Endothelial cell of umbilical vein (primary cell): ENCODE measurements at regions not wholly inside any gene's neighbourhood (a gene's known extent, or its start where the extent isn't known, plus 50 kb on each side); places are given as distances from the start of the nearest gene placed in this dataset.

Experiments
- BruUV-seq: library from RNA; stranded (reverse); fragments of 400-500 nt; replicated peaks from 2 replicates; lab custom pipeline; 2021; lab: Mats Ljungman, UMichigan
- CTCF ChIA-PET: fragments of 300-600, 350-600 bp; sonication (Branson Sonifier 250); formaldehyde crosslinking; loops from one replicate; lab custom pipeline; 2021; ENCODE audit warnings: antibody characterized with exemption, inconsistent platforms; lab: Charles Lee
- POLR2A ChIA-PET: fragments of 300-600, 350-600 bp; sonication (Branson Sonifier 250); formaldehyde crosslinking; loops from one replicate; lab custom pipeline; 2021; ENCODE audit warnings: antibody characterized with exemption, inconsistent platforms; lab: Charles Lee
- DNase-seq: peaks from one replicate; pipeline ENCODE4 v3.0.0-alpha.2; 2011; ENCODE audit warnings: low read depth, low spot score
- FAIRE-seq: peaks from 2 replicates; lab custom pipeline; 2011; peaks lifted over from hg19 to GRCh38; lab: Jason Lieb, UNC
- H2AFZ ChIP-seq: 2 replicates; pipeline ENCODE4 v1.6.0; 2012; ENCODE audit warnings: low read depth, low read length, control low read depth, inconsistent platforms
- H3K27ac ChIP-seq: 2 replicates; pipeline ENCODE4 v1.5.1; 2011; ENCODE audit warnings: low read depth, mild to moderate bottlenecking, control low read depth, low read length, moderate library complexity; ENCODE audit not compliant: insufficient read depth
- H3K27me3 ChIP-seq, 2 experiments: 2 replicates each; pipeline versions ENCODE4 v1.6.0 to v1.6.1; 2011; ENCODE audit warnings: low read length in 2 of 2, mixed read lengths in 1 of 2; ENCODE audit not compliant: control insufficient read depth in 2 of 2, insufficient read depth in 2 of 2
- H3K36me3 ChIP-seq, 2 experiments: 2 replicates in 1 of 2; 3 replicates in 1 of 2; pipeline ENCODE4 v1.5.1; 2011; ENCODE audit warnings: low read length in 2 of 2, mild to moderate bottlenecking in 1 of 2, moderate library complexity in 1 of 2; ENCODE audit not compliant: control insufficient read depth in 2 of 2, insufficient read depth in 2 of 2; ENCODE audit errors: extremely low read depth in 1 of 2
- H3K4me1 ChIP-seq: 3 replicates; pipeline ENCODE4 v1.5.1; 2011; ENCODE audit warnings: mild to moderate bottlenecking, low read length; ENCODE audit not compliant: control insufficient read depth, insufficient read depth; ENCODE audit errors: extremely low read depth
- H3K4me2 ChIP-seq: 2 replicates; pipeline ENCODE4 v1.6.1; 2011; ENCODE audit warnings: low read length, control low read depth, mixed read lengths; ENCODE audit not compliant: insufficient read depth
- H3K4me3 ChIP-seq, 3 experiments: fragments of 200-600 bp in 1 of 3; sonication (generic), shearing (Covaris generic) in 1 of 3; replicated peaks in 1 of 3; 2 replicates each; pipeline ENCODE4 v1.5.1; 2011 to 2016; ENCODE audit warnings: control low read depth in 3 of 3, low read length in 3 of 3, mild to moderate bottlenecking in 2 of 3, inconsistent platforms in 1 of 3, low read depth in 1 of 3, moderate library complexity in 1 of 3; ENCODE audit not compliant: insufficient read depth in 1 of 3
- H3K79me2 ChIP-seq: 2 replicates; pipeline ENCODE4 v1.6.0; 2012; ENCODE audit warnings: low read length, inconsistent platforms; ENCODE audit not compliant: control insufficient read depth, insufficient read depth
- H3K9ac ChIP-seq: replicated peaks from 2 replicates; pipeline ENCODE3; 2011; ENCODE audit warnings: low read length, control low read depth; ENCODE audit not compliant: insufficient read depth; ENCODE audit errors: extremely low read depth
- H3K9me1 ChIP-seq: replicated peaks from 3 replicates; pipeline ENCODE4 v1.6.0; 2011; ENCODE audit warnings: mild to moderate bottlenecking, low read length; ENCODE audit not compliant: control insufficient read depth, insufficient read depth; ENCODE audit errors: extremely low read depth
- H3K9me3 ChIP-seq: replicated peaks from 2 replicates; pipeline ENCODE4 v1.5.1; 2012; ENCODE audit warnings: low read length, inconsistent platforms; ENCODE audit not compliant: control insufficient read depth, insufficient read depth
- H4K20me1 ChIP-seq: replicated peaks from 2 replicates; pipeline ENCODE3; 2011; ENCODE audit warnings: mild to moderate bottlenecking, low read length; ENCODE audit not compliant: control insufficient read depth, insufficient read depth; ENCODE audit errors: extremely low read depth
- CTCF ChIP-seq, 2 donors: IDR thresholded peaks; 1 replicate in 1 of 2; 2 replicates in 1 of 2; pipeline ENCODE4 v1.5.1; 2011; ENCODE audit warnings: low read length in 2 of 2, mild to moderate bottlenecking in 2 of 2, moderate library complexity in 2 of 2, control low read depth in 1 of 2, inconsistent platforms in 1 of 2, low read depth in 1 of 2; ENCODE audit not compliant: insufficient read depth in 1 of 2; ENCODE audit errors: extremely low read depth in 1 of 2
- EZH2 ChIP-seq: IDR thresholded peaks from 2 replicates; pipeline ENCODE4 v1.6.1; 2012; ENCODE audit warnings: borderline replicate concordance, low read depth, mild to moderate bottlenecking, moderate library complexity, low read length, inconsistent platforms; ENCODE audit not compliant: severe bottlenecking
- FOS ChIP-seq: IDR thresholded peaks from 2 replicates; pipeline ENCODE4 v1.6.1; 2011; ENCODE audit warnings: mild to moderate bottlenecking, low read length, moderate library complexity, borderline replicate concordance; ENCODE audit not compliant: insufficient read depth
- GATA2 ChIP-seq: IDR thresholded peaks from 2 replicates; pipeline ENCODE4 v1.7.0; 2011; ENCODE audit warnings: low read depth, mild to moderate bottlenecking, moderate library complexity, mixed read lengths, low read length; ENCODE audit not compliant: insufficient read length, insufficient read depth
- JUN ChIP-seq: IDR thresholded peaks from 2 replicates; pipeline ENCODE4 v1.6.1; 2011; ENCODE audit warnings: borderline replicate concordance, low read depth; ENCODE audit not compliant: insufficient read length, insufficient read depth
- MAX ChIP-seq: IDR thresholded peaks from 2 replicates; pipeline ENCODE4 v1.6.1; 2011; ENCODE audit not compliant: insufficient read depth, insufficient read length
- MYC ChIP-seq: IDR thresholded peaks from one replicate; pipeline ENCODE4 v1.6.1; 2011; ENCODE audit warnings: mild to moderate bottlenecking, low read depth, low read length
- POLR2A ChIP-seq: IDR thresholded peaks from 2 replicates; pipeline ENCODE4 v1.6.1; 2012; ENCODE audit warnings: low read depth, mild to moderate bottlenecking, control low read depth, low read length
- POLR2AphosphoS5 ChIP-seq: IDR thresholded peaks from 2 replicates; pipeline ENCODE4 v1.6.1; 2012; ENCODE audit warnings: low read depth, mild to moderate bottlenecking, control low read depth, low read length, moderate library complexity; ENCODE audit not compliant: insufficient read depth
- dilution Hi-C: fragments of 300-500 bp; cut with MboI; formaldehyde crosslinking; loops from one replicate; pipeline ENCODE4 v1.15.0; 2019; ENCODE audit warnings: low sequenced_read_pairs; ENCODE audit not compliant: extremely low pct_ligation_motif_present
- intact Hi-C: fragments of 100-400 bp; cut with micrococcal nuclease; formaldehyde crosslinking; loops from one replicate; pipeline ENCODE4 v1.10.0; 2022

- TF ChIP-seq POLR2A, result no peak
- TF ChIP-seq JUN, result no peak
- TF ChIP-seq MYC, result no peak
- no peak for TF ChIP-seq MAX
- no peak for TF ChIP-seq FOS
- no peak for TF ChIP-seq POLR2AphosphoS5
- no peak for TF ChIP-seq GATA2
- no peak for TF ChIP-seq EZH2
- ChIA-PET POLR2A (no interaction called here), CTCF (no interaction called here)
- Histone ChIP-seq H3K4me3 (no peak overlapping the region), H3K4me2 (no peak overlapping the region), H4K20me1 (no peaks in the 10 kb centered on the region), H3K36me3 (no peaks in the 10 kb centered on the region), H3K9ac (no peak overlapping the region), H3K9me1 (no peaks in the 10 kb centered on the region), H3K4me1 (no peaks in the 10 kb centered on the region), H3K79me2 (no peaks in the 10 kb centered on the region), H3K27me3 (no peaks in the 10 kb centered on the region), H2AFZ (no peak overlapping the region), H3K27ac (no peak overlapping the region), H3K9me3 (peaks cover 7% of the 10 kb centered on the region)
- intact Hi-C loops (no loop called here), dilution Hi-C loops (no loop called here)
- BruUV-seq, result no TSS peak
- DNase-seq (no peak), FAIRE-seq (no peak)
These were observed 289.8 kb downstream of the GLRX3 start for GRCh38 chr10:130425881-130426435.

- no peaks in the 10 kb centered on the region for H3K79me2 ChIP-seq
- no peak overlapping the region for H3K27ac ChIP-seq
- H3K4me3 ChIP-seq, result no peak overlapping the region
- ChIA-PET POLR2A (no interaction called here), CTCF (no interaction called here)
- no peak overlapping the region for H3K9ac ChIP-seq
- H3K4me1 ChIP-seq, result no peaks in the 10 kb centered on the region
- peaks cover 8% of the 10 kb centered on the region for H3K9me3 ChIP-seq
- no peak for TF ChIP-seq CTCF (IDR thresholded peaks at IDR 0.05; ENCODE audit: extremely low read depth in 1 of 2, insufficient read depth in 1 of 2, low read depth in 1 of 2, low read length in 2 of 2)
- no peak for TF ChIP-seq GATA2
- H3K4me2 ChIP-seq, result no peak overlapping the region
- H3K36me3 ChIP-seq, result no peaks in the 10 kb centered on the region
- intact Hi-C loops, result no loop called here
- dilution Hi-C loops, result no loop called here
- FAIRE-seq (no peak), DNase-seq (no peak)
- H3K9me1 ChIP-seq, result no peaks in the 10 kb centered on the region
- no peaks in the 10 kb centered on the region for H4K20me1 ChIP-seq
- H2AFZ ChIP-seq, result no peak overlapping the region
- no TSS peak for BruUV-seq
- no peaks in the 10 kb centered on the region for H3K27me3 ChIP-seq
These were observed 291.1 kb downstream of the GLRX3 start for GRCh38 chr10:130427216-130427722.
